ENCODE measurements at regions not wholly inside any gene's neighbourhood (a gene's known extent, or its start where the extent isn't known, plus 50 kb on each side); places are given as distances from the start of the nearest gene placed in this dataset.

- H3K36me3 ChIP-seq (ENCODE audit: insufficient read depth, low read length, poor library complexity, severe bottlenecking): no peaks in the 10 kb centered on the region
- POLR2A ChIA-PET (ENCODE audit: low non-redundant PET): no interaction called here
Measured at GRCh38 chr4:183821076-183821853, 83.8 kb upstream of the STOX2 start.

DNA sequence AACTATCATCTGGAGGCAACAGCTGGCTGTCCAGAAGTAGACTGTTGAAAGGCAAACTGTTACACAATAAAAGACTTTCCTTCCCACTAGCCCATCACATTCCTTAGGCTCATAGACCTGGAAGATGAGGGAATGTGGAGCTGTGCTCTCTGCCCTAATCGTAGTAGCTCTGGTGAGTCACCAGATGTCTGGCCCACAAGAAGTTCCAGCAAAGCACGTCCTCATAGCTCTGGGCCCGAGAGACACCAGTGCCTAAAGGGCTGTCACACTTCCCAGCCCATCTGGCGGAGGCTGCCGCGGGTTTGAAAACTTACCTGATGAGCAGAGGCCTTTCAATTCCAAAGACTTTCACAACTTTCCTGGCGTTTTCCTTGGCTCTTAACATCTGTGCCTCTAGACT lies 81.7 kb upstream of the STOX2 start:
- Histone ChIP-seq H3K36me3 (ENCODE audit: insufficient read depth, low read length, poor library complexity, severe bottlenecking) (no peaks in the 10 kb centered on the region), H3K4me1 (ENCODE audit: insufficient read depth, low read length, poor library complexity, severe bottlenecking) (no peaks in the 10 kb centered on the region), H3K27ac (ENCODE audit: low read depth, low read length, poor library complexity, severe bottlenecking) (no peak overlapping the region), H3K4me3 (ENCODE audit: low read depth, low read length, poor library complexity, severe bottlenecking) (no peak overlapping the region), H3K9me3 (ENCODE audit: low read depth, low read length, poor library complexity, severe bottlenecking) (no peaks in the 10 kb centered on the region), H3K27me3 (replicated peaks; ENCODE audit: insufficient read depth, low read depth, low read length, poor library complexity) (no peaks in the 10 kb centered on the region)
- CTCF ChIA-PET: no interaction called here
- intact Hi-C loops (cut with micrococcal nuclease; ENCODE audit: unreplicated experiment): no loop called here
- no peak for DNase-seq (ENCODE audit: low spot score)
- POLR2A ChIA-PET (ENCODE audit: low non-redundant PET): no interaction called here
- BruUV-seq (replicated peaks): no TSS peak
- no peak for TF ChIP-seq EZH2 (IDR thresholded peaks at IDR 0.05; ENCODE audit: borderline replicate concordance, low read depth, low read length, poor library complexity, severe bottlenecking)
- TF ChIP-seq, protein P1, sequence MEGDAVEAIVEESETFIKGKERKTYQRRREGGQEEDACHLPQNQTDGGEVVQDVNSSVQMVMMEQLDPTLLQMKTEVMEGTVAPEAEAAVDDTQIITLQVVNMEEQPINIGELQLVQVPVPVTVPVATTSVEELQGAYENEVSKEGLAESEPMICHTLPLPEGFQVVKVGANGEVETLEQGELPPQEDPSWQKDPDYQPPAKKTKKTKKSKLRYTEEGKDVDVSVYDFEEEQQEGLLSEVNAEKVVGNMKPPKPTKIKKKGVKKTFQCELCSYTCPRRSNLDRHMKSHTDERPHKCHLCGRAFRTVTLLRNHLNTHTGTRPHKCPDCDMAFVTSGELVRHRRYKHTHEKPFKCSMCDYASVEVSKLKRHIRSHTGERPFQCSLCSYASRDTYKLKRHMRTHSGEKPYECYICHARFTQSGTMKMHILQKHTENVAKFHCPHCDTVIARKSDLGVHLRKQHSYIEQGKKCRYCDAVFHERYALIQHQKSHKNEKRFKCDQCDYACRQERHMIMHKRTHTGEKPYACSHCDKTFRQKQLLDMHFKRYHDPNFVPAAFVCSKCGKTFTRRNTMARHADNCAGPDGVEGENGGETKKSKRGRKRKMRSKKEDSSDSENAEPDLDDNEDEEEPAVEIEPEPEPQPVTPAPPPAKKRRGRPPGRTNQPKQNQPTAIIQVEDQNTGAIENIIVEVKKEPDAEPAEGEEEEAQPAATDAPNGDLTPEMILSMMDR (conservative IDR thresholded peaks at IDR 0.05; ENCODE audit: low read depth, low read length): no peak

More at GRCh38 chr4:183821076-183821853, 83.8 kb upstream of the STOX2 start:
- no peak for DNase-seq (ENCODE audit: low spot score)
- intact Hi-C loops (cut with micrococcal nuclease; ENCODE audit: unreplicated experiment): no loop called here
- CTCF ChIA-PET: no interaction called here
- Histone ChIP-seq H3K9me3 (ENCODE audit: low read depth, low read length, poor library complexity, severe bottlenecking) (no peaks in the 10 kb centered on the region), H3K4me1 (ENCODE audit: insufficient read depth, low read length, poor library complexity, severe bottlenecking) (no peaks in the 10 kb centered on the region), H3K4me3 (ENCODE audit: low read depth, low read length, poor library complexity, severe bottlenecking) (no peak overlapping the region), H3K27ac (ENCODE audit: low read depth, low read length, poor library complexity, severe bottlenecking) (no peak overlapping the region), H3K27me3 (replicated peaks; ENCODE audit: insufficient read depth, low read depth, low read length, poor library complexity) (no peaks in the 10 kb centered on the region)
- TF ChIP-seq, protein P1 (conservative IDR thresholded peaks at IDR 0.05; ENCODE audit: low read depth, low read length): no peak
- no peak for TF ChIP-seq EZH2 (IDR thresholded peaks at IDR 0.05; ENCODE audit: borderline replicate concordance, low read depth, low read length, poor library complexity, severe bottlenecking)
- BruUV-seq (replicated peaks): no TSS peak

DNA sequence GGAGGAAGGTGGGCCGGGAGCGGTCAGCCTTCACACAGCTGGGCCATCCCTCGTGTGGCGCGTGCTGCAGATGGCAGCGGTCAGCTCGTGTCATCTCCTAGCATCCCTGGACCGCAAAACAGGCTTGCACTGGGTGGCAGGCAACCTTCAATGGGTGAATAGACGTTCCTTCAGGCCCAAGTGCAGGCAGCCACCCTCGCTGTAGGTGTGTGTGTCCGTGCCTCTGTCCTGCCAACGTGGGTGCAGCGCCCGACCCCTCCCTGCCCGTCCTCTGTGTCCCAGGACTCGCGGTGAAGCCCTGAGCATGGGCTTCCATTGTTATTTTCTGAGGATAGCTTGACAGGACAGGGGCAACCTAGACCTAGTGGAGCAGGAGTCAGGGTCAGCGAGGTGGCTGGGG lies 79.8 kb upstream of the STOX2 start:
- DNase-seq (ENCODE audit: low spot score): no peak

More for the DNA sequence above, 79.8 kb upstream of the STOX2 start:
- H3K36me3 ChIP-seq (ENCODE audit: insufficient read depth, low read length, poor library complexity, severe bottlenecking): no peaks in the 10 kb centered on the region
- intact Hi-C loops (cut with micrococcal nuclease; ENCODE audit: unreplicated experiment): no loop called here
- ChIA-PET POLR2A (ENCODE audit: low non-redundant PET) (no interaction called here), CTCF (no interaction called here)
- H3K4me1 ChIP-seq (ENCODE audit: insufficient read depth, low read length, poor library complexity, severe bottlenecking): no peaks in the 10 kb centered on the region
- TF ChIP-seq EZH2 (IDR thresholded peaks at IDR 0.05; ENCODE audit: borderline replicate concordance, low read depth, low read length, poor library complexity, severe bottlenecking): no peak
- TF ChIP-seq, protein P1 (conservative IDR thresholded peaks at IDR 0.05; ENCODE audit: low read depth, low read length): no peak
- no peak overlapping the region for H3K27ac ChIP-seq (ENCODE audit: low read depth, low read length, poor library complexity, severe bottlenecking)
- H3K4me3 ChIP-seq (ENCODE audit: low read depth, low read length, poor library complexity, severe bottlenecking): no peak overlapping the region
- H3K27me3 ChIP-seq (replicated peaks; ENCODE audit: insufficient read depth, low read depth, low read length, poor library complexity): no peaks in the 10 kb centered on the region
- no peaks in the 10 kb centered on the region for H3K9me3 ChIP-seq (ENCODE audit: low read depth, low read length, poor library complexity, severe bottlenecking)
- BruUV-seq (replicated peaks): no TSS peak
